ENCODE measurements at regions not wholly inside any gene's neighbourhood (a gene's known extent, or its start where the extent isn't known, plus 50 kb on each side); places are given as distances from the start of the nearest gene placed in this dataset.

DNA sequence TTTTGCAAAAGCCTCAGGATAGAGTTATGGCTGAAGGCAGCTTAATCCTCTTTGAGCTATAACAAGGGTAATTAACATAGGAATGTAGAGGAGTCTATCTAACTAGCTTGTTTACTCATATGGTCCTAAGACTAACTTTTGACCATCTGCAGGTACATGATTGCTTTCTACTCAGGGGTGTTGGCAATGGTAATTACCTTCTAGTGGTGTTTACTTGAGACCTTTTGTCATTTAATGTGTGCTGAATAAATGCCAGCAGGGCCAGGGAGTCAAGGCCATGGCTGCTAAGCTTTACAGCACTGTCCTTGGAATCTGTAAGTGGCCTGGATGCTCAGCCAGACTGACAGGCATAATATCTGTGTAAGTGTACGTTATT is 1325.0 kb downstream of the XPNPEP1 start:
- Histone ChIP-seq H3K9me3 (ENCODE audit: insufficient read depth, low read length) (no peaks in the 10 kb centered on the region), H3K27ac (ENCODE audit: low read depth, low read length) (no peak overlapping the region), H3K9ac (ENCODE audit: low read length) (no peak overlapping the region), H3K4me3 (ENCODE audit: insufficient read depth, low read length, poor library complexity, severe bottlenecking) (no peak overlapping the region), H2AFZ (ENCODE audit: low read depth, low read length, severe bottlenecking) (no peak overlapping the region), H3K36me3 (ENCODE audit: low read length) (no peaks in the 10 kb centered on the region), H3K9me2 (replicated peaks; ENCODE audit: insufficient read depth, low read length) (no peaks in the 10 kb centered on the region), H4K20me1 (ENCODE audit: low read depth, low read length) (no peaks in the 10 kb centered on the region), H3K27me3 (ENCODE audit: low read length) (no peaks in the 10 kb centered on the region), H3K4me2 (ENCODE audit: low read depth, low read length, poor library complexity, severe bottlenecking) (no peak overlapping the region), H3F3A (ENCODE audit: insufficient read depth) (no peaks in the 10 kb centered on the region), H3K79me2 (ENCODE audit: insufficient read depth, low read length) (no peaks in the 10 kb centered on the region)
- TF ChIP-seq EZH2phosphoT487 (conservative IDR thresholded peaks at IDR 0.05; ENCODE audit: low read length): no peak
- TF ChIP-seq, protein P1, sequence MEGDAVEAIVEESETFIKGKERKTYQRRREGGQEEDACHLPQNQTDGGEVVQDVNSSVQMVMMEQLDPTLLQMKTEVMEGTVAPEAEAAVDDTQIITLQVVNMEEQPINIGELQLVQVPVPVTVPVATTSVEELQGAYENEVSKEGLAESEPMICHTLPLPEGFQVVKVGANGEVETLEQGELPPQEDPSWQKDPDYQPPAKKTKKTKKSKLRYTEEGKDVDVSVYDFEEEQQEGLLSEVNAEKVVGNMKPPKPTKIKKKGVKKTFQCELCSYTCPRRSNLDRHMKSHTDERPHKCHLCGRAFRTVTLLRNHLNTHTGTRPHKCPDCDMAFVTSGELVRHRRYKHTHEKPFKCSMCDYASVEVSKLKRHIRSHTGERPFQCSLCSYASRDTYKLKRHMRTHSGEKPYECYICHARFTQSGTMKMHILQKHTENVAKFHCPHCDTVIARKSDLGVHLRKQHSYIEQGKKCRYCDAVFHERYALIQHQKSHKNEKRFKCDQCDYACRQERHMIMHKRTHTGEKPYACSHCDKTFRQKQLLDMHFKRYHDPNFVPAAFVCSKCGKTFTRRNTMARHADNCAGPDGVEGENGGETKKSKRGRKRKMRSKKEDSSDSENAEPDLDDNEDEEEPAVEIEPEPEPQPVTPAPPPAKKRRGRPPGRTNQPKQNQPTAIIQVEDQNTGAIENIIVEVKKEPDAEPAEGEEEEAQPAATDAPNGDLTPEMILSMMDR (IDR thresholded peaks at IDR 0.05; ENCODE audit: insufficient read depth, low read length, poor library complexity, severe bottlenecking): no peak

DNA sequence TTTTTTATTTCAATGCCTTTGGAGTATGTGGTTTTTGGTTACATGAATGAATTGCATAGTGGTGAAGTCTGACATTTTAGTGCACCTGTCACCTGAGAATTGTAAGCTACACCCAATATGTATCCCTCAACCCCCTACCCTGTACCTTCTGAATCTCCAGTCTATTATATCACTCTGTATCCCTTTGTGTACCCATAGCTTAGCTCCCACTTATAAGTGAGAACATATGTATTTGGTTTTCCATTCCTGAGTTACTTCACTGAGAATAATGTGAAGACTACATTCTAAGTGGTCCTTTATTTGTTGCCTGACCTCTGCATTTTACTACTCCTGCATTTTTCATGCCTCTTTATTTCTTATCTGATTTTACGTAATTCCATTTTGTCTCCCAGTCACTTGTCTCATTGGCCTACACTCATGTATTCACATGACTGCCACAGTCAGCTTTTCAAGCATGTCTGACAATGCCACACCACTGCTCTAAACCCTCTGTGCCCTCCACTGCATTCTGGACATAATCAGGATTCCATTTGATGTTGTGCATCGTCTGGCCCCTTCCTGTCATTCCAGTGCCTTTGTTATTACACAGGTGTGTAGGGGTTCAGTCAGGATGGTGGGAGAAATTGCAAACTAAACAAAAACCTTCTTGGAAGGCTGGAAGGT is 1325.5 kb downstream of the XPNPEP1 start:
- Histone ChIP-seq H3K27ac (ENCODE audit: low read depth, low read length) (no peak overlapping the region), H3K4me3 (ENCODE audit: insufficient read depth, low read length, poor library complexity, severe bottlenecking) (no peak overlapping the region), H2AFZ (ENCODE audit: low read depth, low read length, severe bottlenecking) (no peak overlapping the region), H4K20me1 (ENCODE audit: low read depth, low read length) (no peaks in the 10 kb centered on the region), H3K79me2 (ENCODE audit: insufficient read depth, low read length) (no peaks in the 10 kb centered on the region), H3F3A (ENCODE audit: insufficient read depth) (no peaks in the 10 kb centered on the region), H3K9ac (ENCODE audit: low read length) (no peak overlapping the region), H3K9me2 (replicated peaks; ENCODE audit: insufficient read depth, low read length) (no peaks in the 10 kb centered on the region), H3K27me3 (ENCODE audit: low read length) (no peaks in the 10 kb centered on the region), H3K4me2 (ENCODE audit: low read depth, low read length, poor library complexity, severe bottlenecking) (no peak overlapping the region), H3K36me3 (ENCODE audit: low read length) (no peaks in the 10 kb centered on the region), H3K9me3 (ENCODE audit: insufficient read depth, low read length) (no peaks in the 10 kb centered on the region)
- TF ChIP-seq, protein P1 (IDR thresholded peaks at IDR 0.05; ENCODE audit: insufficient read depth, low read length, poor library complexity, severe bottlenecking): no peak
- TF ChIP-seq EZH2phosphoT487 (conservative IDR thresholded peaks at IDR 0.05; ENCODE audit: low read length): no peak

DNA sequence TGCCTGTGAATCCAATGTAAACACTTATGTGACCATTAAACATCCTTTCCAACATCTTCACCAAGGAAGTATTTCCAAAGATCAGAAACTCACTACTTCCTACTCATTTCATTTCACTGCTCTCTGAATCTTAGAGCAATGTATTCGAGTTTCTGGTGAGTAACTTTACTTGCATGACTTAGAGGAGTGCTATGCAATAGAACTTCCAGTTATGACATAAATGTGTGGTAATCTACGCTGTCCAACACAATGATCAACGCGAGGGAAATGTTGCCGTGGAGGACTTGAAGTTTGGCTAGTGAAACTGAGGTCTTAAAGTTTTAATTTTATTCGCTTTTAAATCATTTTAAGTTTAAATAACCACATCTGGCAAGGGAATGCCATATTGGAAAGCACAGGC is 1326.3 kb downstream of the XPNPEP1 start:
- no peak overlapping the region for H3K27ac ChIP-seq (ENCODE audit: low read depth, low read length)

DNA sequence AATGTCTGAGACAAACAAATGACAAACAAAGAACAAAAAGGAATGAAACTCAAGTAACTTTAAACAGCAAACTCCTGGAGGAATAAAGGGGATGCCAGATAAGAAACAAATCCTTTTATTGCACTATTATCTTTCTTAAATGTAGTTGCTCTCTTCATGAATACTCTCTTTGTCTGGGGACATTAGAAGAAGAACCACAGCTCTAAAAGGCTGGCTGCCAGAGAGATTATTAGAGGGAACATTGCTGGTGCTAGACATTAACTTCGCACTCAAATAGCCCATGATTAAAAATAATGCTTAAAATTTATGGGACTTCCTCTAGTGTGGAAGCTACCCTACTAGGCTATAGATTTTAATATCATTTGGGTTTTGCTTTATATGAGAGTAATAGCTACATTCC is 1330.4 kb downstream of the XPNPEP1 start:
- no peak overlapping the region for H3K9ac ChIP-seq (ENCODE audit: low read length)
- no peaks in the 10 kb centered on the region for H3K79me2 ChIP-seq (ENCODE audit: insufficient read depth, low read length)
- H3K9me3 ChIP-seq (ENCODE audit: insufficient read depth, low read length): no peaks in the 10 kb centered on the region
- no peak overlapping the region for H2AFZ ChIP-seq (ENCODE audit: low read depth, low read length, severe bottlenecking)
- no peak overlapping the region for H3K4me2 ChIP-seq (ENCODE audit: low read depth, low read length, poor library complexity, severe bottlenecking)
- no peaks in the 10 kb centered on the region for H4K20me1 ChIP-seq (ENCODE audit: low read depth, low read length)
- TF ChIP-seq, protein P1 (IDR thresholded peaks at IDR 0.05; ENCODE audit: insufficient read depth, low read length, poor library complexity, severe bottlenecking): no peak
- TF ChIP-seq EZH2phosphoT487 (conservative IDR thresholded peaks at IDR 0.05; ENCODE audit: low read length): no peak
- H3K4me3 ChIP-seq (ENCODE audit: insufficient read depth, low read length, poor library complexity, severe bottlenecking): no peak overlapping the region
- H3F3A ChIP-seq (ENCODE audit: insufficient read depth): no peaks in the 10 kb centered on the region
- no peaks in the 10 kb centered on the region for H3K27me3 ChIP-seq (ENCODE audit: low read length)
- no peaks in the 10 kb centered on the region for H3K36me3 ChIP-seq (ENCODE audit: low read length)
- no peaks in the 10 kb centered on the region for H3K9me2 ChIP-seq (replicated peaks; ENCODE audit: insufficient read depth, low read length)
- no peak overlapping the region for H3K27ac ChIP-seq (ENCODE audit: low read depth, low read length)

More for the DNA sequence above, 1326.3 kb downstream of the XPNPEP1 start:
- no peak overlapping the region for H3K9ac ChIP-seq (ENCODE audit: low read length)
- H2AFZ ChIP-seq (ENCODE audit: low read depth, low read length, severe bottlenecking): no peak overlapping the region
- no peaks in the 10 kb centered on the region for H4K20me1 ChIP-seq (ENCODE audit: low read depth, low read length)
- no peak overlapping the region for H3K4me3 ChIP-seq (ENCODE audit: insufficient read depth, low read length, poor library complexity, severe bottlenecking)
- no peak for TF ChIP-seq EZH2phosphoT487 (conservative IDR thresholded peaks at IDR 0.05; ENCODE audit: low read length)
- no peaks in the 10 kb centered on the region for H3F3A ChIP-seq (ENCODE audit: insufficient read depth)
- H3K9me3 ChIP-seq (ENCODE audit: insufficient read depth, low read length): no peaks in the 10 kb centered on the region
- no peaks in the 10 kb centered on the region for H3K9me2 ChIP-seq (replicated peaks; ENCODE audit: insufficient read depth, low read length)
- H3K27me3 ChIP-seq (ENCODE audit: low read length): no peaks in the 10 kb centered on the region
- H3K79me2 ChIP-seq (ENCODE audit: insufficient read depth, low read length): no peaks in the 10 kb centered on the region
- no peaks in the 10 kb centered on the region for H3K36me3 ChIP-seq (ENCODE audit: low read length)
- H3K4me2 ChIP-seq (ENCODE audit: low read depth, low read length, poor library complexity, severe bottlenecking): no peak overlapping the region
